ENCODE measurements at regions not wholly inside any gene's neighbourhood (a gene's known extent, or its start where the extent isn't known, plus 50 kb on each side); places are given as distances from the start of the nearest gene placed in this dataset.
"Not testable (repeated sequence)": the region's sequence is repeated elsewhere in the genome, so short reads cannot be mapped to it uniquely, and the experiment has no call there.

GRCh38 chr2:7639476-7639875, 722.3 kb downstream of the RNF144A start:
- WGBS (ENCODE audit: insufficient coverage), result no CpG with 5 or more reads among the region's 1 CpG

GRCh38 chr2:7641272-7641671, 724.1 kb downstream of the RNF144A start:
- not testable (repeated sequence) for H3K4me3 ChIP-seq (ENCODE audit: low read length)

More at GRCh38 chr2:7639476-7639875, 722.3 kb downstream of the RNF144A start:
- DNase-seq, result no peak
- no peak overlapping the region for H3K27ac ChIP-seq (ENCODE audit: low read length)
- no peaks in the 10 kb centered on the region for H3K27me3 ChIP-seq (ENCODE audit: control insufficient read depth, insufficient read depth, low read length)
- no peaks in the 10 kb centered on the region for H3K36me3 ChIP-seq (ENCODE audit: control insufficient read depth, insufficient read depth, low read length)
- H3K4me1 ChIP-seq (ENCODE audit: control insufficient read depth, insufficient read depth, low read length), result no peaks in the 10 kb centered on the region
- H3K9me3 ChIP-seq (replicated peaks; ENCODE audit: control insufficient read depth, low read depth, low read length), result peaks cover 6% of the 10 kb centered on the region
- no peak overlapping the region for H3K4me3 ChIP-seq (ENCODE audit: low read length)

DNA sequence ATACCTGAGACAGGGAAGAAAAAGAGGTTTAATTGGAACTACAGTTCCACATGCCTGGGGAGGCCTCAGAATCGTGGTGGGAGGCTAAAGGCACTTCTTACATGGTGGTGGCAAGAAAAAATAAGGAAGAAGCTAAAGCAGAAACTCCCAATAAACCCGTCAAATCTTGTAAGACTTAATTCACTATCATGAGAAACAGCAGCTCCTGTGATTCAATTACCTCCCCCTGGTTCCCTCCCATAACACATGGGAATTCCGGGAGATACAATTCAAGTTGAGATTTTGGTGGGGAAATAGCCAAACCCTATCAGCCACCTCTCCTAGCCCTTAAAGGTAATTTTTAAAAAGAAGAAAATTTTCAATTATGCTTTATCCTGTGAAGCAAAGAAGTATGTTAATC, 728.8 kb downstream of the RNF144A start:
- H3K4me3 ChIP-seq (ENCODE audit: low read length), result no peak overlapping the region
- H3K9me3 ChIP-seq (replicated peaks; ENCODE audit: control insufficient read depth, low read depth, low read length), result peaks cover 5% of the 10 kb centered on the region
- no peaks in the 10 kb centered on the region for H3K27me3 ChIP-seq (ENCODE audit: control insufficient read depth, insufficient read depth, low read length)
- no peaks in the 10 kb centered on the region for H3K36me3 ChIP-seq (ENCODE audit: control insufficient read depth, insufficient read depth, low read length)
- no CpG with 5 or more reads among the region's 3 CpGs for WGBS (ENCODE audit: insufficient coverage)
- no peak for DNase-seq
- H3K4me1 ChIP-seq (ENCODE audit: control insufficient read depth, insufficient read depth, low read length), result no peaks in the 10 kb centered on the region
- H3K27ac ChIP-seq (ENCODE audit: low read length), result no peak overlapping the region

More at GRCh38 chr2:7641272-7641671, 724.1 kb downstream of the RNF144A start:
- WGBS (ENCODE audit: insufficient coverage), result 88% methylated on average over 2 of the region's 3 CpGs
- H3K27ac ChIP-seq (ENCODE audit: low read length); H3K36me3 ChIP-seq (ENCODE audit: control insufficient read depth, insufficient read depth, low read length); H3K9me3 ChIP-seq (replicated peaks; ENCODE audit: control insufficient read depth, low read depth, low read length); H3K4me1 ChIP-seq (ENCODE audit: control insufficient read depth, insufficient read depth, low read length); H3K27me3 ChIP-seq (ENCODE audit: control insufficient read depth, insufficient read depth, low read length); DNase-seq: not testable (repeated sequence)

- no peak for DNase-seq
- Histone ChIP-seq H3K9me3 (replicated peaks; ENCODE audit: control insufficient read depth, low read depth, low read length) (no peaks in the 10 kb centered on the region), H3K36me3 (ENCODE audit: control insufficient read depth, insufficient read depth, low read length) (no peaks in the 10 kb centered on the region), H3K27me3 (ENCODE audit: control insufficient read depth, insufficient read depth, low read length) (no peaks in the 10 kb centered on the region), H3K27ac (ENCODE audit: low read length) (no peak overlapping the region), H3K4me1 (ENCODE audit: control insufficient read depth, insufficient read depth, low read length) (no peaks in the 10 kb centered on the region), H3K4me3 (ENCODE audit: low read length) (no peak overlapping the region)
- 57% methylated on average over 1 of the region's 6 CpGs for WGBS (ENCODE audit: insufficient coverage)
Observed at GRCh38 chr2:7646661-7647060, 729.4 kb downstream of the RNF144A start.

GRCh38 chr2:7648221-7648795, 731.1 kb downstream of the RNF144A start:
- H3K36me3 ChIP-seq (ENCODE audit: control insufficient read depth, insufficient read depth, low read length), result no peaks in the 10 kb centered on the region
- no peak overlapping the region for H3K27ac ChIP-seq (ENCODE audit: low read length)
- no peak overlapping the region for H3K4me3 ChIP-seq (ENCODE audit: low read length)
- WGBS (ENCODE audit: insufficient coverage), result 52% methylated on average over 3 of the region's 7 CpGs
- peaks cover 1% of the 10 kb centered on the region for H3K9me3 ChIP-seq (replicated peaks; ENCODE audit: control insufficient read depth, low read depth, low read length)
- H3K27me3 ChIP-seq (ENCODE audit: control insufficient read depth, insufficient read depth, low read length), result no peaks in the 10 kb centered on the region
- peak; percentile 74 for DNase-seq
- no peaks in the 10 kb centered on the region for H3K4me1 ChIP-seq (ENCODE audit: control insufficient read depth, insufficient read depth, low read length)

DNA sequence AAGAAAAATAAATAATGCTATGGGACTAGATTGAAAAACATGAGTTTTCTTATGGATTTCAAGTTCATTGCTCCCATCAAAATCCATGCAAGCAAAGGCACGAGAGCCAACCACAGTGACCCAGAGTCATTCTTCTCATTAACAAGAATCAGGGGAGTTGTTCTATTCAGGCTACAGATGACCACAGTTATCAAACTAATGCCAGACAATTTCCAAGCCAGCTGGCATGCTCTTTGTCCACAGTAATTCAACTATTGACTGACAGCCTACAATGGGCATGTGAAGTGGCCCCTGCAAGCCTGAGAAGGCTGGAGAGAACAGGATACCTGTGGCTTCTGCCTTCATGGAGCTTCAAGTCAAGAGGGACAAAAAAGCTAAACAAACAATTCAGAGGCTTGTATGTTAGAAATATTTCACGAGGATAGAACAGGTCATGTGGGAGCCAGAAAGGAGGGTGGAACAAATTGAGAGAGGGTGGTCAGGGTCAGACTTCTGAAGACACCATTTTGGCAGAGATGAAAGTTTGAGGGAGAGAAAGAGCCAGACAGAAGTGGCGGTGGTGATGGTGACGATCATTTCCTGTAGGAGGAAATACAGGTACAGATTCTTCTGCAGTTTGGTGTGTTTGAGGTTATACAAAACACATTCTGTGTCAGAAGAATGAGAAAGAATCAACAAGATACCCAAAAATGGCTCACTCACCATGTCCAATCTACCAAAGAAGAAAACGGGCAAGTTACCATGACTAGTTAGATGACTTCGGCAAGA, 732.4 kb downstream of the RNF144A start:
- Histone ChIP-seq H3K4me3 (ENCODE audit: low read length) (no peak overlapping the region), H3K27ac (ENCODE audit: low read length) (no peak overlapping the region)

DNA sequence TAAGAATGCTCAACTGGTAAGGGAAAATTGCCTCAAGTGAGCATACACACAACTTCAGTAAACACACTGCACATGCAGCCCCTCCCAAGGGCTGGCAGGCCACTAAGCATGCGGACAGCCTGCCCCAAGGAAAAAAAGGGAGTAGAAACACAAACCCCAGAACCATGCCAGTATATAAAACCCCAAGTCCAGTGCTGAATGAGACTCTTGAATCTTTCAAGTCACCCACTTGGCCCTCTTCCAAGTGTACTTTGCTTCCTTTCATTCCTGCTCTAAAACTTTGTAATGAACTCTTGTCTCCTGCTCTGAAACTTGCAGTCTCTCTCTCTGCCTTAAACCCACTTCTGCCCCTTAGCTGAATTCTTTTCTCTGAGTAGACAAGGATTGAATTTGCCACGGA, 736.4 kb downstream of the RNF144A start:
- DNase-seq, result no peak
- H3K9me3 ChIP-seq (replicated peaks; ENCODE audit: control insufficient read depth, low read depth, low read length), result peaks cover 5% of the 10 kb centered on the region
- no peaks in the 10 kb centered on the region for H3K27me3 ChIP-seq (ENCODE audit: control insufficient read depth, insufficient read depth, low read length)
- no peaks in the 10 kb centered on the region for H3K4me1 ChIP-seq (ENCODE audit: control insufficient read depth, insufficient read depth, low read length)
- H3K27ac ChIP-seq (ENCODE audit: low read length), result no peak overlapping the region
- H3K4me3 ChIP-seq (ENCODE audit: low read length), result no peak overlapping the region
- no peaks in the 10 kb centered on the region for H3K36me3 ChIP-seq (ENCODE audit: control insufficient read depth, insufficient read depth, low read length)
- WGBS (ENCODE audit: insufficient coverage), result no CpG with 5 or more reads among the region's 2 CpGs

More for the DNA sequence above, 732.4 kb downstream of the RNF144A start:
- 56% methylated on average over 1 of the region's 6 CpGs for WGBS (ENCODE audit: insufficient coverage)
- Histone ChIP-seq H3K9me3 (replicated peaks; ENCODE audit: control insufficient read depth, low read depth, low read length) (peaks cover 5% of the 10 kb centered on the region), H3K36me3 (ENCODE audit: control insufficient read depth, insufficient read depth, low read length) (no peaks in the 10 kb centered on the region), H3K4me1 (ENCODE audit: control insufficient read depth, insufficient read depth, low read length) (no peaks in the 10 kb centered on the region), H3K27me3 (ENCODE audit: control insufficient read depth, insufficient read depth, low read length) (no peaks in the 10 kb centered on the region)
- DNase-seq, result no peak

DNA sequence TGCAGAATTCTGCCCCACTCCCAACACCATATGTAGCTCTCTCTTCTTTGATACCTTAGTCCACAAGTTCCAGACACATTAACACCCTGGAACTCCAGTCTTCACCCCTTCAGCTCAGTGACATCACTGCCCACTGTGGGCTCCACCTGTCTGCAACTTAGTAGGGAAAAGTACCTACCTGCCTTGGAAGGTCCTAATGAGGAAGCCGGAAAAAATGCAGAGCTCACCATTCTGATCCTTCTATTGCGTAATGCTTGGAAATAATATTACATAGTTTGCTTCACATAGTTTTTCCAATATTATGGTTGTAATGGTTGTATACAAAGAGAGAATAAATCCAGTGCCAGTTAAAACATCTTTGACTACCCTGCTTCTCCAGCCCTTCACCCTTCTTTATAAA, 738.4 kb downstream of the RNF144A start:
- Histone ChIP-seq H3K4me3 (ENCODE audit: low read length) (no peak overlapping the region), H3K4me1 (ENCODE audit: control insufficient read depth, insufficient read depth, low read length) (no peaks in the 10 kb centered on the region), H3K9me3 (replicated peaks; ENCODE audit: control insufficient read depth, low read depth, low read length) (peaks cover 5% of the 10 kb centered on the region), H3K27me3 (ENCODE audit: control insufficient read depth, insufficient read depth, low read length) (no peaks in the 10 kb centered on the region), H3K27ac (ENCODE audit: low read length) (no peak overlapping the region), H3K36me3 (ENCODE audit: control insufficient read depth, insufficient read depth, low read length) (no peaks in the 10 kb centered on the region)
- no CpG with 5 or more reads among the region's 2 CpGs for whole genome bisulfite sequencing (ENCODE audit: insufficient coverage)
- no peak for DNase-seq

DNA sequence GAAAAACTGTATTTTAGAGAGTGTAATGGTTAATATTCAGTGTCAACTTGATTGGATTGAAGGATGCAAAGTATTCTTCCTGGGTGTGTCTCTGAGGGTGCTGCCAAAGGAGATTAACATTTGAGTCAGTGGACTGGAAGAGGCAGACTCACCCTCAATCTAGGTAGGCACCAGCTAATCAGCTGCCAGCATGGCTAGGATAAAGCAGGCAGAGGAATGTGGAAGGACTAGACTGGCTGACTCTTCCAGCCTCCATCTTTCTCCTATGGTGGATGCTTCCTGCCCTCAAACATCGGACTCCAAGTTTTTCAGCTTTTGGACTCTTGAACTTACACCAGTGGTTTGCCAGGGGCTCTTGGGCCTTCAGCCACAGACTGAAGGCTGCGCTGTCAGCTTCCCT, 740.3 kb downstream of the RNF144A start:
- not testable (repeated sequence) for H3K36me3 ChIP-seq (ENCODE audit: control insufficient read depth, insufficient read depth, low read length); H3K27me3 ChIP-seq (ENCODE audit: control insufficient read depth, insufficient read depth, low read length); DNase-seq; H3K4me1 ChIP-seq (ENCODE audit: control insufficient read depth, insufficient read depth, low read length); H3K4me3 ChIP-seq (ENCODE audit: low read length); H3K27ac ChIP-seq (ENCODE audit: low read length); H3K9me3 ChIP-seq (replicated peaks; ENCODE audit: control insufficient read depth, low read depth, low read length)
- 100% methylated on average over 1 of the region's 2 CpGs for WGBS (ENCODE audit: insufficient coverage)

DNA sequence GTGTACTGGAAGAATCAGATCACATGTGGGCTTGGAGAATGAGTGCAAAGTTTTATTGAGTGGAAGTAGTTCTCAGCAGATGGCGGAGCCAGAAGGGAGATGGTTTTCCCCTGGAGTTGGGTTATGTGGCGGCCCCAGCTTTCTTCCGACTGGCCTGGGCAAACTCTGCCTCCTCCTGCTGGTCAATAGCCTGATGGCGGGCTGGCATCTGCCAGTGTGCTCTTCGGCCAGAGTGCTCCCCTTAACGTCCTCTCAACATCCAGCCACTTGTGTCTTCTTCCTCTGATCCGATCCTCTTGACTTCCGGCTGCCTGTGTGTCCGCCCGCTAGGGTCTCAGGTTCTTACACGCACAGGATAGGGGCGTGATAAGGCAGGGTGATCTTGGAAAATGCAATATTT, 741.3 kb downstream of the RNF144A start:
- Histone ChIP-seq H3K4me1 (ENCODE audit: control insufficient read depth, insufficient read depth, low read length) (no peaks in the 10 kb centered on the region), H3K36me3 (ENCODE audit: control insufficient read depth, insufficient read depth, low read length) (no peaks in the 10 kb centered on the region), H3K27me3 (ENCODE audit: control insufficient read depth, insufficient read depth, low read length) (no peaks in the 10 kb centered on the region), H3K4me3 (ENCODE audit: low read length) (no peak overlapping the region), H3K9me3 (replicated peaks; ENCODE audit: control insufficient read depth, low read depth, low read length) (peaks cover 2% of the 10 kb centered on the region), H3K27ac (ENCODE audit: low read length) (no peak overlapping the region)
- no peak for DNase-seq
- WGBS (ENCODE audit: insufficient coverage), result 91% methylated on average over 11 of the region's 12 CpGs

Data from muscle of leg (tissue), 3 donors.